Brain microvascular endothelial cell (primary cell): ENCODE measurements at regions not wholly inside any gene's neighbourhood (a gene's known extent, or its start where the extent isn't known, plus 50 kb on each side); places are given as distances from the start of the nearest gene placed in this dataset.
"Not testable (repeated sequence)": the region's sequence is repeated elsewhere in the genome, so short reads cannot be mapped to it uniquely, and the experiment has no call there.

Experiments used
- DNase-seq: peaks from one replicate; pipeline ENCODE4 v3.0.0-alpha.2; 2020
- H3K27ac ChIP-seq: fragments of 250-450 bp; sonication (Bioruptor Pico); 2 replicates; pipeline ENCODE4 v1.5.1; 2020; ENCODE audit warnings: mild to moderate bottlenecking, moderate library complexity
- H3K27me3 ChIP-seq: fragments of 250-450 bp; sonication (Bioruptor Pico); replicated peaks from 2 replicates; pipeline ENCODE4 v1.5.1; 2020; ENCODE audit warnings: mild to moderate bottlenecking
- H3K36me3 ChIP-seq: fragments of 250-450 bp; sonication (Bioruptor Pico); replicated peaks from 2 replicates; pipeline ENCODE4 v1.5.1; 2020; ENCODE audit warnings: mild to moderate bottlenecking
- H3K4me3 ChIP-seq: 2 replicates; pipeline ENCODE4 v1.5.1; 2011; ENCODE audit warnings: low read depth, mild to moderate bottlenecking, control low read depth, low read length, moderate library complexity
- CTCF ChIP-seq: IDR thresholded peaks from 2 replicates; pipeline ENCODE4 v1.5.1; 2011; ENCODE audit warnings: low read depth, mild to moderate bottlenecking, moderate library complexity, low read length, control low read depth, inconsistent platforms; ENCODE audit errors: missing control alignments
- in situ Hi-C: cut with HindIII; loops from 2 replicates; pipeline ENCODE4 v1.10.0; 2017; ENCODE audit warnings: low sequenced_read_pairs, low pct_ligation_motif_present

GRCh38 chr6:170088582-170088955 is 202.3 kb downstream of the DLL1 start:
- no peak overlapping the region for H3K4me3 ChIP-seq
- no peak overlapping the region for H3K27ac ChIP-seq
- in situ Hi-C loops, result no loop called here
- no peak for TF ChIP-seq CTCF
- DNase-seq, result no peak
- no peaks in the 10 kb centered on the region for H3K36me3 ChIP-seq
- no peaks in the 10 kb centered on the region for H3K27me3 ChIP-seq

- TF ChIP-seq CTCF, result no peak
- DNase-seq, result no peak
- in situ Hi-C loops, result no loop called here
- no peak overlapping the region for H3K4me3 ChIP-seq
- no peaks in the 10 kb centered on the region for H3K27me3 ChIP-seq
- no peak overlapping the region for H3K27ac ChIP-seq
- no peaks in the 10 kb centered on the region for H3K36me3 ChIP-seq
Observed at GRCh38 chr6:170087941-170088581, 202.8 kb downstream of the DLL1 start.

GRCh38 chr6:170087421-170087780 is 203.5 kb downstream of the DLL1 start:
- not testable (repeated sequence) for DNase-seq

GRCh38 chr6:170086639-170087420 is 204.0 kb downstream of the DLL1 start:
- H3K36me3 ChIP-seq, result no peaks in the 10 kb centered on the region
- no peak for DNase-seq
- H3K4me3 ChIP-seq, result no peak overlapping the region
- in situ Hi-C loops, result no loop called here
- H3K27ac ChIP-seq, result no peak overlapping the region
- TF ChIP-seq CTCF, result no peak
- no peaks in the 10 kb centered on the region for H3K27me3 ChIP-seq

More at GRCh38 chr6:170087421-170087780, 203.5 kb downstream of the DLL1 start:
- H3K4me3 ChIP-seq, H3K36me3 ChIP-seq, in situ Hi-C loops, H3K27ac ChIP-seq, H3K27me3 ChIP-seq: not testable (repeated sequence)

DNA sequence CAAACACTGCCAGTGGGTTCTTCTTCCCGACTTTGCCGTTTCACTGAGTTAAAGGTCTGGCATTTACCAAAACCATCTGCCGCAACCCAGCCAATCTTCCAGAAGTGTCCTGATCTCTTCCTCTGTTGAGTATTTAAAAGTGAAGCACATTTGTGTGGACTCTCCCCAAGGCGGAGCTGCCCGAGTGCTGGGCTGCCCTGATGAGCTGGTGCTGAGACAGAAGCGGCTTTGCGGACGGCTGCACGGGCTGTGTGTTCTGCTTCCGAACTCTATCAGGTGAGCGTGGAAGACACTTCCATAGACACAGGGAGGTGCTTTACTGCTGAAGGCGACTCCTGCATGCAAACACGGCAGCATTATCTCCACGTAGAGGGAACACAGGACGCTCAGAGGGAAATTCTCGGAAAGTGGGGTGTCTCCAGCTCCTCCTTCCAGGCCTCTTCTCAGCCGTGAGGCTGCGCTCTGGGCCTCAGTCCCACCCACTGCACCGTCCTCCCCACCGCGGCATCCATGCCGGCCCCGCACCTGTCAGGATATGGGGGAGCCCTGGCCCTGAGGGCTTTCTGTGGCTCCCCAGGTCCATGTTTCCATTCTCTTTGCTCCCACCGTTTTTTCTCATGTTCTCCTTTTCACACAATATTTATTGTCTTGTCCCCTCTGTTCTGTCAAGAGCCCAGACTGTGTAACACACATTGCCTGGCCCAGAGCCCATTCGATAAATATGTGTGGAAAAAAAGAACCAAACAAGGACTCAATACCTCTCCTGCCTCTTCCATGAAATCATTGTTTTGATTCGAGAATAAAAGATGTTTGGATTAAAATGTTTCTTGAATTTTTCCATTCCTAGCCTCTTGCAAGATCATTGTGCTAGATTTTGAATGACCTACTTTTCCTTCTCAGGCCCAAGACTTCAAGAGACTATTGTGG is 205.1 kb downstream of the DLL1 start:
- DNase-seq, result no peak
- Histone ChIP-seq H3K4me3 (no peak overlapping the region), H3K27me3 (no peaks in the 10 kb centered on the region), H3K27ac (no peak overlapping the region), H3K36me3 (no peaks in the 10 kb centered on the region)
- in situ Hi-C loops, result no loop called here
- no peak for TF ChIP-seq CTCF

GRCh38 chr6:170084166-170084730 is 206.6 kb downstream of the DLL1 start:
- no peak overlapping the region for H3K27ac ChIP-seq
- no peak for TF ChIP-seq CTCF
- no peak for DNase-seq
- H3K27me3 ChIP-seq, result no peaks in the 10 kb centered on the region
- H3K4me3 ChIP-seq, result no peak overlapping the region
- H3K36me3 ChIP-seq, result no peaks in the 10 kb centered on the region
- in situ Hi-C loops, result no loop called here
